ENCODE measurements at regions not wholly inside any gene's neighbourhood (a gene's known extent, or its start where the extent isn't known, plus 50 kb on each side); places are given as distances from the start of the nearest gene placed in this dataset.

DNA sequence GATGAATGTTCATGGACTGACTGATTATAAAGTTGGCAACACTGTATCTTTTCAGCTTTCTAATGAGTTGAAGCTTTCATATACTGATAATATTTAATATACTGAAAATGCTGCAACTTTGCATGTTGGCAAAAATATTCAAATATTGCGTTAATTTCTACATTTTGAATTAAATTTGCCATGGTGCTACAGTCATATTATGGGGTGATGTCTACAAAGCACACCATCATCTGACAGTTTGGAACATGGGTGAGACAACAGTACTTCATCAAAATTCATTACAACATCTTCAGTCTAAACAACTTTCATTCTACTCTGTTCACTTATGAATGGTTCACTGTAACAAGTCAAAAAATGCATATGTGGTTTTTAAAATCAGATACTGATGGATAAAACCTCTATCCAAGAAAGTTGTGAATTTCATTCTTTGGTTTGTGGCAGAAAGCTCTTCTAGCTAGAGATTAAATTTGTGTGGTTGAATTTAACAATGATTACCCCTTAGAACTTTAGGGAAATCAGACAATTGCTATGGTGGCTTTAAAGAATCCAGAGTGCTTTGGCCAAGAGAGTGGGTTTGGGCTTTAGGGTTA is 136.4 kb downstream of the TMEM26 start:
- TF ChIP-seq, protein P1, sequence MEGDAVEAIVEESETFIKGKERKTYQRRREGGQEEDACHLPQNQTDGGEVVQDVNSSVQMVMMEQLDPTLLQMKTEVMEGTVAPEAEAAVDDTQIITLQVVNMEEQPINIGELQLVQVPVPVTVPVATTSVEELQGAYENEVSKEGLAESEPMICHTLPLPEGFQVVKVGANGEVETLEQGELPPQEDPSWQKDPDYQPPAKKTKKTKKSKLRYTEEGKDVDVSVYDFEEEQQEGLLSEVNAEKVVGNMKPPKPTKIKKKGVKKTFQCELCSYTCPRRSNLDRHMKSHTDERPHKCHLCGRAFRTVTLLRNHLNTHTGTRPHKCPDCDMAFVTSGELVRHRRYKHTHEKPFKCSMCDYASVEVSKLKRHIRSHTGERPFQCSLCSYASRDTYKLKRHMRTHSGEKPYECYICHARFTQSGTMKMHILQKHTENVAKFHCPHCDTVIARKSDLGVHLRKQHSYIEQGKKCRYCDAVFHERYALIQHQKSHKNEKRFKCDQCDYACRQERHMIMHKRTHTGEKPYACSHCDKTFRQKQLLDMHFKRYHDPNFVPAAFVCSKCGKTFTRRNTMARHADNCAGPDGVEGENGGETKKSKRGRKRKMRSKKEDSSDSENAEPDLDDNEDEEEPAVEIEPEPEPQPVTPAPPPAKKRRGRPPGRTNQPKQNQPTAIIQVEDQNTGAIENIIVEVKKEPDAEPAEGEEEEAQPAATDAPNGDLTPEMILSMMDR (conservative IDR thresholded peaks at IDR 0.05; ENCODE audit: low read depth, low read length): no peak
- no peak for TF ChIP-seq EZH2 (IDR thresholded peaks at IDR 0.05; ENCODE audit: borderline replicate concordance, low read depth, low read length, poor library complexity, severe bottlenecking)
